ENCODE measurements at regions not wholly inside any gene's neighbourhood (a gene's known extent, or its start where the extent isn't known, plus 50 kb on each side); places are given as distances from the start of the nearest gene placed in this dataset.

GRCh38 chr14:65225299-65226159 is 123.2 kb upstream of the MAX start:
- no peak for TF ChIP-seq CTCF (IDR thresholded peaks at IDR 0.05; ENCODE audit: low read depth, low read length, missing control alignments)
- no peak overlapping the region for H3K4me3 ChIP-seq (replicated peaks; ENCODE audit: low read depth, low read length)
- no peak for DNase-seq (ENCODE audit: extremely low read depth, low read depth)

- no peak overlapping the region for H3K4me3 ChIP-seq (replicated peaks; ENCODE audit: low read depth, low read length)
- no peak for DNase-seq (ENCODE audit: extremely low read depth, low read depth)
- TF ChIP-seq CTCF (IDR thresholded peaks at IDR 0.05; ENCODE audit: low read depth, low read length, missing control alignments): no peak
Measured at GRCh38 chr14:65226824-65227604, 124.7 kb upstream of the MAX start.

GRCh38 chr14:65228436-65228835 is 126.1 kb upstream of the MAX start:
- no peak for DNase-seq (ENCODE audit: extremely low read depth, low read depth)
- TF ChIP-seq CTCF (IDR thresholded peaks at IDR 0.05; ENCODE audit: low read depth, low read length, missing control alignments): no peak
- H3K4me3 ChIP-seq (replicated peaks; ENCODE audit: low read depth, low read length): no peak overlapping the region

- no peak for TF ChIP-seq CTCF (IDR thresholded peaks at IDR 0.05; ENCODE audit: low read depth, low read length, missing control alignments)
- H3K4me3 ChIP-seq (replicated peaks; ENCODE audit: low read depth, low read length): peak overlapping the region; percentile 36
- no peak for DNase-seq (ENCODE audit: extremely low read depth, low read depth)
Measured at GRCh38 chr14:65228956-65229747, 126.8 kb upstream of the MAX start.

GRCh38 chr14:65229748-65230728 is 127.7 kb upstream of the MAX start:
- TF ChIP-seq CTCF (IDR thresholded peaks at IDR 0.05; ENCODE audit: low read depth, low read length, missing control alignments): no peak
- DNase-seq (ENCODE audit: extremely low read depth, low read depth): no peak
- H3K4me3 ChIP-seq (replicated peaks; ENCODE audit: low read depth, low read length): peak overlapping the region; percentile 36

All from HFF-Myc (cell line).